ENCODE measurements at regions not wholly inside any gene's neighbourhood (a gene's known extent, or its start where the extent isn't known, plus 50 kb on each side); places are given as distances from the start of the nearest gene placed in this dataset.

DNA sequence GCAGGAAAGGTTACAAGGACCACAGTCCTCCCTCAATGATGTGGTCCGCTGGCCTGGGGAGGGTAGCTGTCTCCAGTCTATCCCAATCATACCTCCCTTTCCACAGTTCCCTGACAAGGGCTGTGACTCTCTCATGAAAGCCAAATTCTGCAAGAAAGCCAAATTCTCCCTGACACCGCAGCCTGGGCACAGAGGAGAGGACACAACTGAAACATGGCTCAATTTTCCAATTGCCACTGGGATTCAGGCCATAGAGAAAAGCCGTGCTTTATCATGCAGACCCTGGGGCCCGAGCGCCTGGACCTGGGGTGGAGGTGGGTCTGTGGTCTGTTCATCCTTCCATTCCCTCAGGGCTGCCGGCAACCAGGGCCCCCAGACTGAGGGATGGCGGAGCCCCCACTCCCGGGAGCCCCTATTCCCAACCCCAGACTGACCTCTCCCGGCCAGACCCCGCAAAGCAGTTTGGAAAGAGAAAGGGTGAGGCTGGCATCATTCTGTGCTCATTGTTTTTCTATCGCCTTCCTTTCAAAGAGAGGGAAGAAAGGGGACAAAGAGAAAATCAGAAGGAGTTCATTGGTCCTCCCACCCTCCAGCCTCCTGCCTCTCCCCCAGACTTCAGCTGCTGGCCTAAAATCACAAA is 239.5 kb downstream of the BUD13 start:
- TF ChIP-seq, protein P1, sequence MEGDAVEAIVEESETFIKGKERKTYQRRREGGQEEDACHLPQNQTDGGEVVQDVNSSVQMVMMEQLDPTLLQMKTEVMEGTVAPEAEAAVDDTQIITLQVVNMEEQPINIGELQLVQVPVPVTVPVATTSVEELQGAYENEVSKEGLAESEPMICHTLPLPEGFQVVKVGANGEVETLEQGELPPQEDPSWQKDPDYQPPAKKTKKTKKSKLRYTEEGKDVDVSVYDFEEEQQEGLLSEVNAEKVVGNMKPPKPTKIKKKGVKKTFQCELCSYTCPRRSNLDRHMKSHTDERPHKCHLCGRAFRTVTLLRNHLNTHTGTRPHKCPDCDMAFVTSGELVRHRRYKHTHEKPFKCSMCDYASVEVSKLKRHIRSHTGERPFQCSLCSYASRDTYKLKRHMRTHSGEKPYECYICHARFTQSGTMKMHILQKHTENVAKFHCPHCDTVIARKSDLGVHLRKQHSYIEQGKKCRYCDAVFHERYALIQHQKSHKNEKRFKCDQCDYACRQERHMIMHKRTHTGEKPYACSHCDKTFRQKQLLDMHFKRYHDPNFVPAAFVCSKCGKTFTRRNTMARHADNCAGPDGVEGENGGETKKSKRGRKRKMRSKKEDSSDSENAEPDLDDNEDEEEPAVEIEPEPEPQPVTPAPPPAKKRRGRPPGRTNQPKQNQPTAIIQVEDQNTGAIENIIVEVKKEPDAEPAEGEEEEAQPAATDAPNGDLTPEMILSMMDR (IDR thresholded peaks at IDR 0.05): peak; percentile 32
- Mint-ChIP-seq H3K4me3 (no peak overlapping the region), H3K27me3 (ENCODE audit: low read depth, poor library complexity) (peaks cover 21% of the 10 kb centered on the region), H3K27ac (no peak overlapping the region), H3K9me3 (peaks cover 21% of the 10 kb centered on the region), H3K4me1 (peaks cover 55% of the 10 kb centered on the region), H3K36me3 (ENCODE audit: low read depth) (no peaks in the 10 kb centered on the region)
- peak; percentile 33 for DNase-seq

- no peak overlapping the region for H3K4me3 Mint-ChIP-seq
- DNase-seq: no peak
- peaks cover 18% of the 10 kb centered on the region for H3K27me3 Mint-ChIP-seq (ENCODE audit: low read depth, poor library complexity)
- peaks cover 63% of the 10 kb centered on the region for H3K4me1 Mint-ChIP-seq
- H3K36me3 Mint-ChIP-seq (ENCODE audit: low read depth): no peaks in the 10 kb centered on the region
- TF ChIP-seq, protein P1 (IDR thresholded peaks at IDR 0.05): no peak
- peaks cover 21% of the 10 kb centered on the region for H3K9me3 Mint-ChIP-seq
- H3K27ac Mint-ChIP-seq: no peak overlapping the region
Observed at GRCh38 chr11:116532066-116532465, 240.7 kb downstream of the BUD13 start.

GRCh38 chr11:116530705-116531104 is 242.1 kb downstream of the BUD13 start:
- Mint-ChIP-seq H3K27ac (no peak overlapping the region), H3K4me1 (peaks cover 54% of the 10 kb centered on the region), H3K4me3 (no peak overlapping the region), H3K9me3 (peaks cover 21% of the 10 kb centered on the region), H3K36me3 (ENCODE audit: low read depth) (no peaks in the 10 kb centered on the region), H3K27me3 (ENCODE audit: low read depth, poor library complexity) (peaks cover 15% of the 10 kb centered on the region)
- TF ChIP-seq, protein P1 (IDR thresholded peaks at IDR 0.05): no peak
- no peak for DNase-seq

DNA sequence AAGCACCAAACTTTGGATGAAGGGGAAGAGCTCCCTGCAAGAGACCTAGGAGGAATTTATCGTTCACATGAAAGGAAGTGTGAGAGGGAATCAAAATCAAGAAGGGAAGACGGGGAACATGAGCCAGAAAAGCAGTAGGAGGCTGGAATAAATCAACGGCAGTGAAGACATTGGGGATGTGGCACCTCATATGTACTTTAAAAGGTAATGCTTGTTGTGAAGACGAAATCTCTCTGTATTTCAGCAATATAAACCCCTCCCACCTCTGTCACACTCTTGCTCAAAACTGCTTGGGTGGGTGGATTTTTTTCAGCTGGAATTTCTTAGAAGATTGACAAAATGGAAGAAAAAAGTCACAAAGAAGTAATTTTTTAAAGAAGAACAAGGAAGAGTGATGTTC is 243.5 kb downstream of the BUD13 start:
- Mint-ChIP-seq H3K4me3 (no peak overlapping the region), H3K27me3 (ENCODE audit: low read depth, poor library complexity) (peaks cover 9% of the 10 kb centered on the region), H3K36me3 (ENCODE audit: low read depth) (no peaks in the 10 kb centered on the region), H3K9me3 (peaks cover 21% of the 10 kb centered on the region), H3K27ac (no peak overlapping the region), H3K4me1 (peaks cover 49% of the 10 kb centered on the region)
- no peak for DNase-seq
- TF ChIP-seq, protein P1 (IDR thresholded peaks at IDR 0.05): no peak

DNA sequence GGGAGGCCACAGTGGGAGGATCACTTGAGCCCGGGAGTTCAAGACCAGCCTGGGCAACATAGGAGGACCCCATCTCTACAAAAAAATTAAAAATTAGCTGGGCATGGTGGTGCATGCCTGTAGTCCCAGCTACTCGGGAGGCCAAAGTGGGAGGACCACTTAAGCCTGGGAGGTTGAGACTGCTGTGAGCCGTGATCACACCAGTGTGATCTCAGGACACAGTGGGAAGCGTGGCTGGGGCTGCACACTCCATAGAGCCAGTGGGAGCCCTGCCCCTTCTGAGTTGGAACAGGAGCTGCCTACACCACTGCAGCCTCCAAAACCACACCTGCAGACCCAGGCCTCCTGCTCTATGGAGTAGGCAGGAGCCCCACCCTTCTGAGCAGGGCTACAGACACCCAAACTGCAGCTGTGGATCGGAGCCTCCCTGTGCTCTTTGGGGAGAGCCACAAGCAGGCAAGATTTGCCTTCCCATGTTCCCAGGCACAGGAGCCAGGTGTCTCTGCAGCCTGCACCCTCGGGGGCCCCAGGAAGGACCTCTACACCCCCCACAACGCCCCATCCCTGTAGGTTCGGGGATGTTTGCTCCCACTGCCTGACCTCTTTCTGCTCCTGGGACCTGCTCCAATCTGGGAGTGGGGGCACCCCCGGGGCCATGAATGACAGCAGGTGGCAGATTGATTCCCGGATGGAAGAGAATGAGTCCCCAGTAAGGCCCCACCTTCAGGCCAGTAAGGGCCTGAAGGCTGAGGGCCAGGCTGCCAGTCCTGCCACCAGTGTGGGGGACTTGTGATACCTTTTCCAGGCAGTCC is 245.4 kb downstream of the BUD13 start:
- H3K4me1 Mint-ChIP-seq: peaks cover 30% of the 10 kb centered on the region
- TF ChIP-seq, protein P1 (IDR thresholded peaks at IDR 0.05): no peak
- no peaks in the 10 kb centered on the region for H3K36me3 Mint-ChIP-seq (ENCODE audit: low read depth)
- H3K9me3 Mint-ChIP-seq: peaks cover 21% of the 10 kb centered on the region
- no peak overlapping the region for H3K4me3 Mint-ChIP-seq
- no peak for DNase-seq
- H3K27ac Mint-ChIP-seq: no peak overlapping the region
- peaks cover 6% of the 10 kb centered on the region for H3K27me3 Mint-ChIP-seq (ENCODE audit: low read depth, poor library complexity)

All from nephron progenitor cell (in vitro differentiated cells).